GM20000 (cell line): ENCODE measurements at regions not wholly inside any gene's neighbourhood (a gene's known extent, or its start where the extent isn't known, plus 50 kb on each side); places are given as distances from the start of the nearest gene placed in this dataset.

ENCODE experiments used
- DNase-seq: peaks from one replicate; pipeline ENCODE4 v3.0.0; 2012; ENCODE audit warnings: low spot score
- CTCF ChIP-seq: IDR thresholded peaks from 2 replicates; pipeline ENCODE4 v1.5.1; 2012; ENCODE audit warnings: mild to moderate bottlenecking, control low read depth; ENCODE audit errors: extremely low read depth, missing control alignments

DNA sequence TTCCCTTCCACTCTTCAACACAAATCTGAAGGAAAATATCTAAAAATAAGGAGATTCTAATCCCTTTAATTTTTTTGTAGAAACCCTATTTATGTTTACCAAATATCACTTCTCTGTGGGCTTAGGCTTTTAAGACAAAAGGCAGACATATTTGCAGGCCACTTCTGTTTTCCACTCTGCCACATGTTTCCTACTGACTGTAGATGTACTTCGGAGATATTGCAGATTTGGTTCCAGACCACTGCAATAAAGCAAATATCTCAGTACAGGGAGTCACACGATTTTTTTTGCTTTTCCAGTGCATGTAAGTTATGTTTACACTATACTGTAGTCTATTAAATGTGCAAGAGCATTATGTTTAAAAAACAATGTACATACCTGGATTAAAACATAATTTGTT is 219.0 kb downstream of the SREK1 start:
- no peak for TF ChIP-seq CTCF
- no peak for DNase-seq

- DNase-seq: no peak
- no peak for TF ChIP-seq CTCF
Measured at GRCh38 chr5:66364186-66364585, 220.1 kb downstream of the SREK1 start.

- DNase-seq: no peak
- no peak for TF ChIP-seq CTCF
Measured at GRCh38 chr5:66365981-66366380, 221.9 kb downstream of the SREK1 start.

DNA sequence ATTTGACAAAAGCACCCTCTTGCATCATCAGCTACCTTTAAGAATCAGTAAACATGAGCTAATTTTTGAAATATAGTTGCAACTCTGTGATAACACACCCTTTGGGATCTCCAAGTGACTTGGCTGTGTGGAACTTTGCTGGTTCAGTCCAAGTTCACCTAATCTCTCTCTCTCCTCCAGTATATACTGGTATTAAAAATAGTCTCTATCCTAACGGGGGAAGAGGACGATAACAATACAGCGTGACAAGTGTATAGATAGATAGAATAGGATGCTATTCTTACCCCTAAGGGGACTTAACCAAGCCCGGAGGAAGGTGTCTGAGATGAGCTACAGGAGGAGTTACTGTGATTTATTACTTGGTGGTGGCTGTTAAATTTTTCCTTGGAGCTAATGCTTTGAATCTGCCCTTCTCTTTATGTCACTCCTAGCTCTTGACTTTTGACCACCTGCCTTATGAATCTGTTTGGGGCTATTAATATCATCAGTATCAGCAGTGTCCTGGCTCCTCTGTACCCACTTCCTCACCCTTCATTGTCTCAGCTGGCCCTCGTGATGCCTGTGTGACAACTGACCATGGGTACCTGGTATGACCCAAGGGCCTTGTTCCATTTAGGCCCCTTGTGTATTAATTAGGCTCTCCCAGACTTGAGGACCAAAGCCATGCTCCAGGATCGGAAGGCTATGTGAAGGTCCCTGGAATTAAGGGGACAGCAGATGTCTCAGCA is 223.9 kb downstream of the SREK1 start:
- DNase-seq: no peak
- no peak for TF ChIP-seq CTCF

GRCh38 chr5:66368811-66369210 is 224.7 kb downstream of the SREK1 start:
- no peak for TF ChIP-seq CTCF
- no peak for DNase-seq

- DNase-seq: no peak
- no peak for TF ChIP-seq CTCF
Measured at GRCh38 chr5:66377747-66378146, 218.4 kb upstream of the MAST4 start.

GRCh38 chr5:66378407-66378806 is 217.8 kb upstream of the MAST4 start:
- TF ChIP-seq CTCF: no peak

More at GRCh38 chr5:66378407-66378806, 217.8 kb upstream of the MAST4 start:
- DNase-seq: no peak
